ENCODE measurements at regions not wholly inside any gene's neighbourhood (a gene's known extent, or its start where the extent isn't known, plus 50 kb on each side); places are given as distances from the start of the nearest gene placed in this dataset.

DNA sequence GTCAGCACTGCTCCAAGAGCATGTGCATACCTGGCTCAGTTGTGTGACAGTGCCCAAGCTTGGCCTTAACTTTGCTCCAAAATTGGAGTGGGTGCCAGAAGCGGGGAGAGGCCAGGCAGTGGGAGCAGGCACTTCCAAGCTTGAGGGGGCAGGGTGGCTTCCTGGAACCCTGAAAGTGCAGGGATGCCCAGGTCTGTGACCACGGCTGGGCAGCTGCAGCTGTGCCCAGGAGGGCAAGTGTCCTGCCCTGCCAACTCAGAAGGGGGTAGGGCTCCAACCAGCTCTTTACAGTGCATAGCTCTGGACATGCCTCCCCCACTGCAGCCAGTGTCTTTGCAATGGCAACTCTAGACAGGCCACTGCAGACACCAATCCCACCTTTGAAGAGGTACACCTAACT is 478.6 kb downstream of the OTOL1 start:
- no peaks in the 10 kb centered on the region for H3K9me3 ChIP-seq (replicated peaks)
- peaks cover 5% of the 10 kb centered on the region for H3K4me1 ChIP-seq
- no peaks in the 10 kb centered on the region for H3K27me3 ChIP-seq (ENCODE audit: low read depth)
- H3K4me3 ChIP-seq, result no peak overlapping the region
- intact Hi-C loops (cut with micrococcal nuclease), result no loop called here
- DNase-seq, result no peak
- TF ChIP-seq, protein P1, sequence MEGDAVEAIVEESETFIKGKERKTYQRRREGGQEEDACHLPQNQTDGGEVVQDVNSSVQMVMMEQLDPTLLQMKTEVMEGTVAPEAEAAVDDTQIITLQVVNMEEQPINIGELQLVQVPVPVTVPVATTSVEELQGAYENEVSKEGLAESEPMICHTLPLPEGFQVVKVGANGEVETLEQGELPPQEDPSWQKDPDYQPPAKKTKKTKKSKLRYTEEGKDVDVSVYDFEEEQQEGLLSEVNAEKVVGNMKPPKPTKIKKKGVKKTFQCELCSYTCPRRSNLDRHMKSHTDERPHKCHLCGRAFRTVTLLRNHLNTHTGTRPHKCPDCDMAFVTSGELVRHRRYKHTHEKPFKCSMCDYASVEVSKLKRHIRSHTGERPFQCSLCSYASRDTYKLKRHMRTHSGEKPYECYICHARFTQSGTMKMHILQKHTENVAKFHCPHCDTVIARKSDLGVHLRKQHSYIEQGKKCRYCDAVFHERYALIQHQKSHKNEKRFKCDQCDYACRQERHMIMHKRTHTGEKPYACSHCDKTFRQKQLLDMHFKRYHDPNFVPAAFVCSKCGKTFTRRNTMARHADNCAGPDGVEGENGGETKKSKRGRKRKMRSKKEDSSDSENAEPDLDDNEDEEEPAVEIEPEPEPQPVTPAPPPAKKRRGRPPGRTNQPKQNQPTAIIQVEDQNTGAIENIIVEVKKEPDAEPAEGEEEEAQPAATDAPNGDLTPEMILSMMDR (IDR thresholded peaks at IDR 0.05; ENCODE audit: borderline replicate concordance), result no peak
- no peaks in the 10 kb centered on the region for H3K36me3 ChIP-seq
- no peak overlapping the region for H3K27ac ChIP-seq (replicated peaks)

DNA sequence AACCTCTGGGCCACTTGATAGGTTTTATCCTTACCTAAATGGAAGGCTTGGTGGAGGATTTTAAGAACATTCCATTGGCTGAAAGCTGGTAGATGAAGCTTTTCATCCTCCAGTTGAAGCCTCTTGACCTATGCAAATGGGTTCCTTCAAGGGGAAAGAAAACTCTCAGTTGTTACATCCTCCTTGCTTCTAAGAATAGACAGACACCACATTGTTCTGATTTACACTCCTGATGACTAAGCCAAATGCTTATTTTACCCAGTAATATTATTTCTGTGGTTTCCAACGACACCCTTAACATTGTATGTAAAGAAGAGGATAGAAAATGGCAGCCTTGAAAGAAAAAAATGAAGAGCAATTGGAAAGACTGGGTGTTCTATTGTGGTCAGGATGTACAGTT is 480.5 kb downstream of the OTOL1 start:
- H3K4me3 ChIP-seq, result no peak overlapping the region
- no peak for DNase-seq
- intact Hi-C loops (cut with micrococcal nuclease), result no loop called here
- H3K36me3 ChIP-seq, result no peaks in the 10 kb centered on the region
- H3K27ac ChIP-seq (replicated peaks), result no peak overlapping the region
- TF ChIP-seq, protein P1 (IDR thresholded peaks at IDR 0.05; ENCODE audit: borderline replicate concordance), result no peak
- no peaks in the 10 kb centered on the region for H3K27me3 ChIP-seq (ENCODE audit: low read depth)
- H3K9me3 ChIP-seq (replicated peaks), result no peaks in the 10 kb centered on the region
- H3K4me1 ChIP-seq, result peaks cover 5% of the 10 kb centered on the region

DNA sequence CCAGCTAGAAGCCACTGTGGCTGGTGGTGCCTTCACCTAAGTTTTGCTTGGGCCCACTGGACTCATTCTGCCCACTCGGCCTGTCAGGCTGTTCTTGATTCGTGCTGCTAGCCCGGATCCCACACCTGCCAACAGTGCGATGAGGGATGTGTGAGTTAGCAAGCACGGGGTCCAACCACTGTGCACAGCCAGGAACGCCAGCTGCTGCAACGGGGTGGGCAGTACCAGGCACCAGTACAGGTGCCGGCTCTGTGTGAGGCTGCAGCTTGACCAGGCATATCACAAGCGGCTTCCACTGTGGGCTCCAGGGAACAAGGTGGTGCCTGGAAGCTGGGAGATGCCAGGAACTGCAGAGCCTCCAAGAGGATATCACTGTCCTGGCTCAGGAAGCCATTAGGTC is 481.2 kb downstream of the OTOL1 start:
- intact Hi-C loops (cut with micrococcal nuclease), result no loop called here
- Histone ChIP-seq H3K36me3 (no peaks in the 10 kb centered on the region), H3K9me3 (replicated peaks) (no peaks in the 10 kb centered on the region), H3K4me3 (no peak overlapping the region), H3K27me3 (ENCODE audit: low read depth) (no peaks in the 10 kb centered on the region), H3K27ac (replicated peaks) (no peak overlapping the region), H3K4me1 (peaks cover 5% of the 10 kb centered on the region)
- no peak for DNase-seq
- TF ChIP-seq, protein P1 (IDR thresholded peaks at IDR 0.05; ENCODE audit: borderline replicate concordance), result no peak

DNA sequence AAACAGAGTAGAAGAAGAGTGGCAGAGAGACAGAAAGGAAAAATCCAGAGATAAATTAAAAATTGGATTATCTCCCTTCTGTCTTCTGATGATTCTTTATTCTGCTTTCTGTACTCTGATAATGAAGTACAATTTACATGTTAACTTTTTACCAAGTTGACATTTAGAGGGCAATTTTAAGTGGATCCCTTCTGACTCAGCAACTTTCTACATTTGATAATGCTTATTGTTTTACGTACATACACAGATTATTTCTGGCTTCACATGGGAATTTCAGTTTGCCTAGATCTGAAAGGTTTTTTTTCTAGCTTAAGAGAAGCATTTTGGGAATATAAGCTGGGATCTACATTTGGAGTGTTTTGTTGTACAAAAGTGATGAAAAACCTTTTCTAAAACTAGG is 491.3 kb downstream of the OTOL1 start:
- no peaks in the 10 kb centered on the region for H3K27me3 ChIP-seq (ENCODE audit: low read depth)
- no peak overlapping the region for H3K4me3 ChIP-seq
- H3K36me3 ChIP-seq, result no peaks in the 10 kb centered on the region
- intact Hi-C loops (cut with micrococcal nuclease), result no loop called here
- H3K9me3 ChIP-seq (replicated peaks), result no peaks in the 10 kb centered on the region
- no peak overlapping the region for H3K27ac ChIP-seq (replicated peaks)
- no peaks in the 10 kb centered on the region for H3K4me1 ChIP-seq
- no peak for DNase-seq
- TF ChIP-seq, protein P1 (IDR thresholded peaks at IDR 0.05; ENCODE audit: borderline replicate concordance), result no peak

DNA sequence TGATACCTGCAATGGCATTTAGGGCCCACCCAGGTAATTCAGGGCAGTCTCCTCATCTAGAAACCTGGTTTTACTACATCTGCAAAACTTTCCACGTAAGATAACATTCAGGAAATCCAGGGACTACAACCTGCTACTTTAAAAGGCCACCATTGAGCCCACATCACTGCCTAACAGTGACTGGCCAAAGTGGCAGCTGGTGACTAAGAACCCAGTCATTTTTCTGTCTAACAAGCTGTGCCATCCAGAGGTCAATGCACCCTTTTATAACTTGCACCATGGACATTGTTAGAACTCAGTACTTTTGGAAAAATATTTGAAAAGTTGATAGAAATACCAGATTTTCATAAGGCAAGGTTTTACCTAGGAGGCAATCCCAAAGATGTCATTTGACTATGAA is 492.4 kb downstream of the OTOL1 start:
- no peak overlapping the region for H3K27ac ChIP-seq (replicated peaks)
- no peaks in the 10 kb centered on the region for H3K9me3 ChIP-seq (replicated peaks)
- intact Hi-C loops (cut with micrococcal nuclease), result no loop called here
- TF ChIP-seq, protein P1 (IDR thresholded peaks at IDR 0.05; ENCODE audit: borderline replicate concordance), result no peak
- H3K4me3 ChIP-seq, result no peak overlapping the region
- no peaks in the 10 kb centered on the region for H3K27me3 ChIP-seq (ENCODE audit: low read depth)
- DNase-seq, result no peak
- H3K36me3 ChIP-seq, result no peaks in the 10 kb centered on the region
- no peaks in the 10 kb centered on the region for H3K4me1 ChIP-seq

DNA sequence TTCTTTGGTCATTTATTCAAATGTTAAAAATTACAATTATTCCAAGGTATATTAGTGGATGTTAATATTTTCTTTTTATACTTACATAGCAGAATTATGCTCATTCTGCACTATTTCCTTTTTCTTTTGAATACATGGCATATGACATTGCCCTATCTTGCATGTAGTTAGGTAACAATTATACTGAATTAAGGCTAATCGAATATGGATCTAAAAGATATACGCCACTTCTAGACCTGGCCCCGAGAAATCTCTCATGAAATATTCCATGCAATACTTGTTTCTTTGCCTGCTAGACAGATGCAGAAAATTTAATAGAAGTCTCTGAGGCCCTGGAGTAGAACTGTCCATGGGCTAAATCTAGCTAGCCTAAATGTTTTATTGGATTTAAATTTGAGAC is 493.4 kb downstream of the OTOL1 start:
- no peak for DNase-seq
- TF ChIP-seq, protein P1 (IDR thresholded peaks at IDR 0.05; ENCODE audit: borderline replicate concordance), result no peak
- intact Hi-C loops (cut with micrococcal nuclease), result no loop called here
- no peak overlapping the region for H3K27ac ChIP-seq (replicated peaks)
- H3K4me1 ChIP-seq, result no peaks in the 10 kb centered on the region
- no peaks in the 10 kb centered on the region for H3K36me3 ChIP-seq
- no peaks in the 10 kb centered on the region for H3K9me3 ChIP-seq (replicated peaks)
- no peak overlapping the region for H3K4me3 ChIP-seq
- no peaks in the 10 kb centered on the region for H3K27me3 ChIP-seq (ENCODE audit: low read depth)
